Stimulated activated CD4-positive, alpha-beta T cell treated with anti-CD3 and anti-CD28 coated beads, Interleukin-4, amount 100 ng/mL, for 48 hours (primary cell): ENCODE measurements at regions not wholly inside any gene's neighbourhood (a gene's known extent, or its start where the extent isn't known, plus 50 kb on each side); places are given as distances from the start of the nearest gene placed in this dataset.
A peak's percentile ranks its signal among the peaks of the same experiment; 100 is the strongest.

ENCODE experiments used
- DNase-seq, 2 donors: peaks; one replicate each; pipeline ENCODE4 v3.0.0-alpha.2; 2020; ENCODE audit warnings: low read depth in 2 of 2

- DNase-seq, result peak in 1 of 2 donors; percentile 9
Measured at GRCh38 chr11:11789735-11790369, 51.9 kb upstream of the USP47 start.

GRCh38 chr11:11788063-11788710 is 53.6 kb upstream of the USP47 start:
- no peak for DNase-seq

- DNase-seq, result peak; percentile 56 to 58
Measured at GRCh38 chr11:11787305-11788062, 54.3 kb upstream of the USP47 start.

- no peak for DNase-seq
Measured at GRCh38 chr11:11786771-11787170, 55.0 kb upstream of the USP47 start.

- no peak for DNase-seq
Measured at GRCh38 chr11:11786234-11786633, 55.5 kb upstream of the USP47 start.

- no peak for DNase-seq
Measured at GRCh38 chr11:11782532-11783110, 59.2 kb upstream of the USP47 start.

GRCh38 chr11:11780858-11781257 is 60.9 kb upstream of the USP47 start:
- DNase-seq, result no peak

- no peak for DNase-seq
Measured at GRCh38 chr11:11779975-11780374, 61.8 kb upstream of the USP47 start.

- no peak for DNase-seq
Measured at GRCh38 chr11:11777897-11778296, 63.9 kb upstream of the USP47 start.

- DNase-seq, result no peak
Measured at GRCh38 chr11:11776714-11777113, 65.1 kb upstream of the USP47 start.

- DNase-seq, result no peak
Measured at GRCh38 chr11:11774928-11775327, 66.8 kb upstream of the USP47 start.

GRCh38 chr11:11772865-11773515 is 68.8 kb upstream of the USP47 start:
- no peak for DNase-seq

GRCh38 chr11:11770921-11771486 is 70.8 kb upstream of the USP47 start:
- DNase-seq, result no peak

- DNase-seq, result no peak
Measured at GRCh38 chr11:11770296-11770695, 71.5 kb upstream of the USP47 start.

- DNase-seq, result no peak
Measured at GRCh38 chr11:11769782-11770181, 72.0 kb upstream of the USP47 start.

- DNase-seq, result no peak
Measured at GRCh38 chr11:11769362-11769761, 72.4 kb upstream of the USP47 start.

- no peak for DNase-seq
Measured at GRCh38 chr11:11764423-11764803, 77.4 kb upstream of the USP47 start.

GRCh38 chr11:11763796-11764422 is 77.9 kb upstream of the USP47 start:
- no peak for DNase-seq

- DNase-seq, result no peak
Measured at GRCh38 chr11:11760838-11761237, 80.9 kb upstream of the USP47 start.

GRCh38 chr11:11758603-11759196 is 83.1 kb upstream of the USP47 start:
- DNase-seq, result no peak

GRCh38 chr11:11757909-11758308 is 83.9 kb upstream of the USP47 start:
- DNase-seq, result no peak
